Cardiac fibroblast (primary cell): ENCODE measurements at regions not wholly inside any gene's neighbourhood (a gene's known extent, or its start where the extent isn't known, plus 50 kb on each side); places are given as distances from the start of the nearest gene placed in this dataset.
A peak's percentile ranks its signal among the peaks of the same experiment; 100 is the strongest.

Source experiments
- DNase-seq, 2 donors: peaks; one replicate each; pipeline versions ENCODE4 v3.0.0 to v3.0.0-alpha.2; 2010; ENCODE audit warnings: low read depth in 2 of 2
- H3K4me3 ChIP-seq, 2 donors: replicated peaks in 1 of 2; 1 replicate in 1 of 2; 2 replicates in 1 of 2; pipeline ENCODE4 v1.5.1; 2011; ENCODE audit warnings: low read depth in 2 of 2, low read length in 2 of 2, mild to moderate bottlenecking in 2 of 2, moderate library complexity in 1 of 2
- CTCF ChIP-seq: IDR thresholded peaks from one replicate; pipeline ENCODE4 v1.5.1; 2011; ENCODE audit warnings: low read depth, mild to moderate bottlenecking, low read length, inconsistent platforms

- H3K4me3 ChIP-seq = no peak overlapping the region
- no peak for TF ChIP-seq CTCF
- peak in 1 of 2 donors; percentile 53 for DNase-seq
Observed at GRCh38 chr12:91852634-91853033, 293.0 kb downstream of the BTG1 start.

GRCh38 chr12:91851741-91852477 lies 293.7 kb downstream of the BTG1 start:
- no peak for DNase-seq
- no peak for TF ChIP-seq CTCF

DNA sequence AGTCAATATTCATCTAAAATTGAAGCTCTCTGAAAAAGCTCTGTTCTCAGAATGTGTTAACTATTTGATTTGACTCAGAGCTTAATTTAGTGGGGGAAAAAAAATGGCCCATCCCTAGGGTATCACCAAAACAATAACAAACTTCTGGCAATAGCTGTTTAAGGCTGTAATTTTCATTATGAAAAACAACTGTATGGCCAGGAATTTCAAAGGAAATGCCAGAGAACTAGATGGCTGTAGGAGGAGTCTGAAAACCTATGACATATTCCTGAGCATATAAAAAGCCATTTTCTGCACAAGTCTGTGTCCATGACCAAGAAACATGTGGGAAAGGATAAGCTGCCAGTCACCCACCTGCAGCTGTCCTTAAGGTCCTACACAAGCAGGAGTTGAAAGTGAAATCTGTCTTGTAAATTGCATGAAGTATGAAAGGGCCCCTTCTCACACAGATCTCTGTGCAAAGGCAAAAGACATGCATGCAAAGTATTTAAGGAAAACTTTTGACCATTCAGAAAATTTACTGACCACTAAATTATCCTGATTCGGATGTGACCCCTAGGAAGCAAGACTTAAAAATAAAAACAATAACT lies 299.1 kb downstream of the BTG1 start:
- peak; percentile 8 to 17 for DNase-seq
- no peak overlapping the region for H3K4me3 ChIP-seq
- no peak for TF ChIP-seq CTCF

More at GRCh38 chr12:91851741-91852477, 293.7 kb downstream of the BTG1 start:
- H3K4me3 ChIP-seq = no peak overlapping the region

DNA sequence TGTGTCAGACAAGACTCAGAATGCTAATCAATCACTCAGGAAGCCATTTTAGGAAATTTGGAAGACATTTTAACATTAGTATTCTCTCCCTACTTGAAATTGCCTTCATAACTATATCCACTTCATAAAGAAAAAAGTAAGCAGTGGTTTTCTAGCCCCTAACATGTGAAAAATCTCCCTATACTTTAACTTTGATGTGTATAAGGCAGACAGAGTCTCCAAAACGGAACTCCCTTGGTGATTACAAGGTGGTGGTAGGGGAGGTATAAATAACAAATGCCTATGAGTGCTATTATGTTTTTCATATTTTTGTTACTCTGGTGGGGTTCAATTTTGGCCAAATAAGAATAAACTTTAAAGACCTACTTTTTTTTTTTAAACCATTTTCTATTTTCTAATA lies 300.3 kb downstream of the BTG1 start:
- no peak for TF ChIP-seq CTCF
- H3K4me3 ChIP-seq = no peak overlapping the region
- no peak for DNase-seq

DNA sequence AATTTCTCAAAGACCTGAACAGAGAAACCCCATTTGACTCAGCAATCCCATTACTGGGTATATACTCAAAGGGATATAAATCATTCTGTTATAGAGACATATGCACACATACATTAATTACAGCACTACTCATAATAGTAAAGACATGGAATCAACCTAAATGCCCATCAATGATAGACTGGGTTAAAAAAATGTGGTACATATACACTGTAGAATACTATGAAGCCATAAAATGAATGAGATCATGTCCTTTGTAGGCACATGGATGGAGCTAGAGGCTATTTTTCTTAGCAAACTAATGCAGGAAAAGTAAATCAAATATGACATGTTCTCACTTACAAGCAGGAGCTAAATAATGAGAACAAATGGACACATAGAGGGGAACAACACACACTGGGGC lies 303.8 kb downstream of the BTG1 start:
- no peak for DNase-seq
- H3K4me3 ChIP-seq = no peak overlapping the region
- no peak for TF ChIP-seq CTCF

GRCh38 chr12:91836696-91837095 lies 308.9 kb downstream of the BTG1 start:
- no peak for DNase-seq
- H3K4me3 ChIP-seq = no peak overlapping the region
- TF ChIP-seq CTCF = no peak
